ENCODE measurements at regions not wholly inside any gene's neighbourhood (a gene's known extent, or its start where the extent isn't known, plus 50 kb on each side); places are given as distances from the start of the nearest gene placed in this dataset.
A peak's percentile ranks its signal among the peaks of the same experiment; 100 is the strongest.

DNA sequence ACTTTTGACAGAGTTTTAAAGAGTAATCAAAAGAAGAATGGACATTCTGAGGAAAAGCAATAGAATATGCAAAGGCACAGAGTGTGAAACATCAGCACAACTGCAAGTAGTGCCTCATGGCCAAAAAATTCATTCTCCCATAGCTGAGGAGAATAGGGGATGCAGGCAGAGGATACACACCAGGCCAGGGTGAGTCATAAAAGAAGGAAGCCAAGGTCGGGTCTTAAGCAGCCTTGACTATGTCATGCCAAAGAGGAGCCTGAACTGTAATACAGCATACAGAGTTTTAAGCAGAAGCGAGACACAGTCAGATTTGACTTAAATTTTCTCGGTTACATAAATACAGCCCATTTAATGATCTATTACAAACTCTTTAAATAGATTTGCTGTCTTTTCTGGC lies 165.0 kb downstream of the LNPK start:
- Histone ChIP-seq H3K27me3 (no peaks in the 10 kb centered on the region), H3K4me3 (no peak overlapping the region), H3K36me3 (no peaks in the 10 kb centered on the region), H3K27ac (no peak overlapping the region), H3K4me1 (no peaks in the 10 kb centered on the region), H3K9me3 (no peaks in the 10 kb centered on the region)
- WGBS, 2 donors: 71 to 73% methylated on average over 3 of the region's 3 CpGs
- DNase-seq: no peak
- peak in 1 of 2 donors; percentile 89 for ATAC-seq (ENCODE audit: low FRiP score in 2 of 2)
- TF ChIP-seq, protein P1, sequence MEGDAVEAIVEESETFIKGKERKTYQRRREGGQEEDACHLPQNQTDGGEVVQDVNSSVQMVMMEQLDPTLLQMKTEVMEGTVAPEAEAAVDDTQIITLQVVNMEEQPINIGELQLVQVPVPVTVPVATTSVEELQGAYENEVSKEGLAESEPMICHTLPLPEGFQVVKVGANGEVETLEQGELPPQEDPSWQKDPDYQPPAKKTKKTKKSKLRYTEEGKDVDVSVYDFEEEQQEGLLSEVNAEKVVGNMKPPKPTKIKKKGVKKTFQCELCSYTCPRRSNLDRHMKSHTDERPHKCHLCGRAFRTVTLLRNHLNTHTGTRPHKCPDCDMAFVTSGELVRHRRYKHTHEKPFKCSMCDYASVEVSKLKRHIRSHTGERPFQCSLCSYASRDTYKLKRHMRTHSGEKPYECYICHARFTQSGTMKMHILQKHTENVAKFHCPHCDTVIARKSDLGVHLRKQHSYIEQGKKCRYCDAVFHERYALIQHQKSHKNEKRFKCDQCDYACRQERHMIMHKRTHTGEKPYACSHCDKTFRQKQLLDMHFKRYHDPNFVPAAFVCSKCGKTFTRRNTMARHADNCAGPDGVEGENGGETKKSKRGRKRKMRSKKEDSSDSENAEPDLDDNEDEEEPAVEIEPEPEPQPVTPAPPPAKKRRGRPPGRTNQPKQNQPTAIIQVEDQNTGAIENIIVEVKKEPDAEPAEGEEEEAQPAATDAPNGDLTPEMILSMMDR (IDR thresholded peaks at IDR 0.05): no peak

DNA sequence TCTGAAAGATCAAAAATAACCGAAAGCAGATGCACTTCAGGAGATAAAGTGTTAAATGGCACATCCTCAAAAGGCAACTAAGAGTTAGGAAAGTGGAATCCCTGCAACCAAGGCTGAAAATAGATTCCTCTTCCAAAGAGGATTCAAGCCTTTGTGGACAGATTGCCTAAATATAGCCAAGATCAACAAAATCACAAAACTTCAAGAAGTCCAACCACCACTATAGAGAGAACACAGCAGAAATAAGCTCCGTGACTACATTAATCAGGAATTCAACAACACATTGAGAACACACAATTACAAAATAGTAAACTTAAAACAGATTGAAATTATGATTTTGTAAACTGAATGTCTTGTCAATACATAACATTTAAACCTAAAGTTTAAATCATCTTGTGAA lies 165.7 kb downstream of the LNPK start:
- Histone ChIP-seq H3K27me3 (no peaks in the 10 kb centered on the region), H3K4me3 (no peak overlapping the region), H3K4me1 (no peaks in the 10 kb centered on the region), H3K36me3 (no peaks in the 10 kb centered on the region), H3K27ac (no peak overlapping the region), H3K9me3 (no peaks in the 10 kb centered on the region)
- TF ChIP-seq EP300 (IDR thresholded peaks at IDR 0.05) (no peak), POLR2AphosphoS5 (IDR thresholded peaks at IDR 0.05) (no peak), POLR2A (IDR thresholded peaks at IDR 0.05) (no peak)
- TF ChIP-seq, protein P1 (IDR thresholded peaks at IDR 0.05): no peak
- DNase-seq (no peak), ATAC-seq (ENCODE audit: low FRiP score in 2 of 2) (no peak)
- 65 to 76% methylated on average over 2 of the region's 2 CpGs for WGBS, 2 donors

DNA sequence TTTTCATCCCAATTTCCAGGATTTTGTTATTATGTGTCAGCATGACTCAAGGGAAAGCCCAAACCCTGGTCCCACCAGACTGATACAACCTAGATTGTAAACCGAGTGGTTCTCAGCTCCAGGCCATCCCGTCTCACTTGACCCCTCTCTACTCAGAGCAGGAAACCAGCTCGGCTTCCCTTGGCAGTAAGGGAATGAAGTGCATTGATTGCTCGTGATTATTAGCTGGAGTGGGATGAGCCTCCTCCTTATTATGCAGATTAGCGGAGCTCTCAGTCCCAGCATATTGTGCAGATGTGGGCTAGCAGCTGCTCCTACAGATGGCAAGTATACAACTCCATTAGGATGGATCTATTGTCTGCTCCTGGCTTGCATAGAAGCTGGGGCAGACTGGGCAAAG lies 167.6 kb downstream of the LNPK start:
- no peak for TF ChIP-seq POLR2AphosphoS5 (IDR thresholded peaks at IDR 0.05)
- DNase-seq: no peak
- H3K9me3 ChIP-seq: no peaks in the 10 kb centered on the region
- no peak for ATAC-seq (ENCODE audit: low FRiP score in 2 of 2)
- H3K36me3 ChIP-seq: no peaks in the 10 kb centered on the region
- H3K4me1 ChIP-seq: no peaks in the 10 kb centered on the region
- no peaks in the 10 kb centered on the region for H3K27me3 ChIP-seq
- no peak overlapping the region for H3K27ac ChIP-seq
- 53 to 63% methylated on average over 5 of the region's 5 CpGs for WGBS, 2 donors
- H3K4me3 ChIP-seq: no peak overlapping the region

DNA sequence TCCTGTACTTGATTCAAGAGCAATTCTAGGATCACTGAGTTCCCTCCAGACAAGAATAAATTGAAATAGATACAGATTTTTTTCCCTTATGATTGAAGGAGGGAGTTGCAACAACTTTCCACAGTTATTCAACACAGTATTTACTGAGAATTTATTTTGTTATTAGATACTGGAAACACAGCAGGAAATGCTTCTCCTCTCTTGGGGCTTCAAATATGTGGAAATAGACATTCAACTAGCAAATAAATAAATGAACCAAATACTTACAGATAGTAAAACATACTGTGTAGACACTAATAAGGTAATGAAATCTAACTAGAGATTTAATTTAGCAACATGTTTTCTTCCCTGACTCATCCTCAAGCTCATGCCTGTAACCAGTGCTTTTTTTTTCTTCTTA lies 169.2 kb downstream of the LNPK start:
- DNase-seq (no peak), ATAC-seq (ENCODE audit: low FRiP score in 2 of 2) (no peak)
- no peaks in the 10 kb centered on the region for H3K4me1 ChIP-seq
- H3K27me3 ChIP-seq: no peaks in the 10 kb centered on the region
- H3K27ac ChIP-seq: no peak overlapping the region
- H3K4me3 ChIP-seq: no peak overlapping the region
- no peak for TF ChIP-seq EP300 (IDR thresholded peaks at IDR 0.05)
- TF ChIP-seq, protein P1 (IDR thresholded peaks at IDR 0.05): no peak
- no peak for TF ChIP-seq POLR2AphosphoS5 (IDR thresholded peaks at IDR 0.05)
- no peaks in the 10 kb centered on the region for H3K36me3 ChIP-seq
- H3K9me3 ChIP-seq: no peaks in the 10 kb centered on the region

DNA sequence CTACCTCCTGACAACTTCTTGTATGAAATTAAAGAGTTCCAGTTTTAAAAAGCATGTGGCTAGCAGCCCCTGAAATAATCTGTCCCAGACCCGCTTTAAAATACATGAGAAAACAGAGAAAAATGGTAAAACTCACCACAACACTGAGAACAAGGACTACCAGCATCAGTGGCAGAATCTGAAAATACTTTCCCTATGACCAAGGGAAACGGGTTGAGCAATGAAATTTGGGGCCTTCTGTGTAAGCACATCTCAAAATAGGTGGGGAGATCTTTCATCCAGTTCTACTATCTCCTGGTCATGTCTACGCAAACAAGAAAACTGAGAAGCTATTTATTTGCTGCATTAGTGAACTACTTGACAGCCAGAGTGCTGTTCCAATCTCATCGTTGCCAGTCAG lies 172.3 kb downstream of the LNPK start:
- TF ChIP-seq POLR2AphosphoS5 (IDR thresholded peaks at IDR 0.05) (no peak), EP300 (IDR thresholded peaks at IDR 0.05) (no peak), POLR2A (IDR thresholded peaks at IDR 0.05) (no peak)
- TF ChIP-seq, protein P1 (IDR thresholded peaks at IDR 0.05): no peak
- no peaks in the 10 kb centered on the region for H3K4me1 ChIP-seq
- H3K27me3 ChIP-seq: no peaks in the 10 kb centered on the region
- no peaks in the 10 kb centered on the region for H3K36me3 ChIP-seq
- DNase-seq (no peak), ATAC-seq (ENCODE audit: low FRiP score in 2 of 2) (no peak)
- H3K27ac ChIP-seq: no peak overlapping the region
- WGBS, 2 donors: 85 to 89% methylated on average over 4 of the region's 4 CpGs
- no peaks in the 10 kb centered on the region for H3K9me3 ChIP-seq
- H3K4me3 ChIP-seq: no peak overlapping the region

DNA sequence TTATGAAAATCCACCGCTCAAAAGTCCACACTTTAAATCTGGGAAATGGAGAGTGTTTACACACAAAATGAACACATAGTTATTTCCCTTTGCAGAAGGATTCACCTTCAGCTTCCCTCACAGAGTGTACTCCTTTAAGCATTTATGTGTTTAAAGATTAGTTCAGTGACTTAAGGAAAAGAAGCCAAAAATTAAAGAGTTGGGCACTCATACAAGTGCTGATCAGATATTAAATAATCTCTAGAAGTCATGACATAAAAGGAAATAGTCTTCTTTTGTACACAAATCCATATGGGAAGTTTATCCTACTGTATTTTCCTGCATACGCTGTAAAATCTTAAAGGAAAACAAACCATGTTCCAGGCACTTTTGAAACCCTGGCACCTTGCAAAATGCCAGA lies 174.2 kb downstream of the LNPK start:
- WGBS, 2 donors: 52 to 57% methylated on average over 2 of the region's 2 CpGs
- no peaks in the 10 kb centered on the region for H3K27me3 ChIP-seq
- no peaks in the 10 kb centered on the region for H3K9me3 ChIP-seq
- ATAC-seq (ENCODE audit: low FRiP score in 2 of 2) (no peak), DNase-seq (no peak)
- H3K36me3 ChIP-seq: no peaks in the 10 kb centered on the region
- H3K27ac ChIP-seq: no peak overlapping the region
- no peak overlapping the region for H3K4me3 ChIP-seq
- TF ChIP-seq POLR2A (IDR thresholded peaks at IDR 0.05) (no peak), EP300 (IDR thresholded peaks at IDR 0.05) (no peak), POLR2AphosphoS5 (IDR thresholded peaks at IDR 0.05) (no peak)
- TF ChIP-seq, protein P1 (IDR thresholded peaks at IDR 0.05): no peak
- H3K4me1 ChIP-seq: no peaks in the 10 kb centered on the region
